AG10803 (cell line): ENCODE measurements at regions not wholly inside any gene's neighbourhood (a gene's known extent, or its start where the extent isn't known, plus 50 kb on each side); places are given as distances from the start of the nearest gene placed in this dataset.
"Not testable (repeated sequence)": the region's sequence is repeated elsewhere in the genome, so short reads cannot be mapped to it uniquely, and the experiment has no call there.

Source experiments
- DNase-seq: peaks from one replicate; pipeline ENCODE4 v3.0.0; 2010; ENCODE audit warnings: low read depth
- H3K4me3 ChIP-seq: 2 replicates; pipeline ENCODE4 v1.5.1; 2011; ENCODE audit warnings: mild to moderate bottlenecking, low read length, control low read depth
- TF ChIP-seq, protein P1 (sequence below): conservative IDR thresholded peaks from 2 replicates; pipeline ENCODE4 v1.5.1; 2011; ENCODE audit warnings: mild to moderate bottlenecking, low read length, control low read depth, inconsistent platforms

DNA sequence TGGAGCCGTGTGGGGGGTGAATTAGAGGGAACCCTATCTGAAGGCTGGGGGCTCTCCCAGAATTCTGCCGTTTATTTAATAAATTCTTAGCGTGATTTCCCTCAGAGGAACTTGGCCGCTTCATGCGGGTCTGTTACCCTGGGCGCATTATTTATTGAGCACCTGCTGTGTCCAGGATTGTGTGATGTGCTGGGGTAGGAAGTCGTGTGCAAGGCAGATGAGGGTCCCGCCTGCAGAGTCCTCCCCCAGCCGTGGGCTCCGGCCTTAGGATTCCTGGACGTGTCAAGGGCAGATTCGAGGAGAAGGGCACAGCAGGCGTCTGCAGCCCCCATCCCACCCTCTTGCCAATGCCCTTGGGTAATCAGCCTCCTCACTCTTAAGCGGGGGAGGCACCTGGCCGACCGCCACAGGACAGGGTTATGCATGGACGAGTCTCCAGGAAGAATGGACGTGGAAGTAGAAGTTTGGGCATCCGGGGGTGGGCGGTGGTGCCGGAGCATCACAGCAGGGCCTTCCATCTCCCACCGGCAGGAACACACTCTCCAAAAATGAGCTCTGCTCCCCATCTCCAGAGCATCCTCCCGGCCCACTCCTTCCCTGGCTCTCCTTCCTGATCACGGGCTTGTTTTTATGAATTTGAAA is 233.3 kb upstream of the C1orf174 start:
- no peak overlapping the region for H3K4me3 ChIP-seq
- DNase-seq = no peak
- TF ChIP-seq, protein P1, sequence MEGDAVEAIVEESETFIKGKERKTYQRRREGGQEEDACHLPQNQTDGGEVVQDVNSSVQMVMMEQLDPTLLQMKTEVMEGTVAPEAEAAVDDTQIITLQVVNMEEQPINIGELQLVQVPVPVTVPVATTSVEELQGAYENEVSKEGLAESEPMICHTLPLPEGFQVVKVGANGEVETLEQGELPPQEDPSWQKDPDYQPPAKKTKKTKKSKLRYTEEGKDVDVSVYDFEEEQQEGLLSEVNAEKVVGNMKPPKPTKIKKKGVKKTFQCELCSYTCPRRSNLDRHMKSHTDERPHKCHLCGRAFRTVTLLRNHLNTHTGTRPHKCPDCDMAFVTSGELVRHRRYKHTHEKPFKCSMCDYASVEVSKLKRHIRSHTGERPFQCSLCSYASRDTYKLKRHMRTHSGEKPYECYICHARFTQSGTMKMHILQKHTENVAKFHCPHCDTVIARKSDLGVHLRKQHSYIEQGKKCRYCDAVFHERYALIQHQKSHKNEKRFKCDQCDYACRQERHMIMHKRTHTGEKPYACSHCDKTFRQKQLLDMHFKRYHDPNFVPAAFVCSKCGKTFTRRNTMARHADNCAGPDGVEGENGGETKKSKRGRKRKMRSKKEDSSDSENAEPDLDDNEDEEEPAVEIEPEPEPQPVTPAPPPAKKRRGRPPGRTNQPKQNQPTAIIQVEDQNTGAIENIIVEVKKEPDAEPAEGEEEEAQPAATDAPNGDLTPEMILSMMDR = no peak

- no peak overlapping the region for H3K4me3 ChIP-seq
- TF ChIP-seq, protein P1 = no peak
Observed at GRCh38 chr1:4133939-4134321, 233.9 kb upstream of the C1orf174 start.

DNA sequence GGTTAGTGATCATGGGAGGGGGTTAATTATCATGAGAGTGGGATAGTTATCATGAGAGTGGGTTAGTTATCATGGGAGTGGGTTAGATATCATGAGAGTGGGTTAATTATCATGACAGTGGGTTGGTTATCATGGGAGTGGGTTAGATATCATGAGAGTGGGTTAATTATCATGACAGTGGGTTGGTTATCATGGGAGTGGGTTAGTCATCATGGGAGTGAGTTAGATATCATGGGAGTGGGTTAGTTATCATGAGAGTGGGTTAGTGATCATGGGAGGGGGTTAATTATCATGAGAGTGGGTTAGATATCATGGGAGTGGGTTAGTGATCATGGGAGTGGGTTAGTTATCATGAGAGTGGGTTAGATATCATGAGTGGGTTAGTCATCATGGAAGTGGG is 235.8 kb upstream of the C1orf174 start:
- H3K4me3 ChIP-seq, DNase-seq: not testable (repeated sequence)

More at GRCh38 chr1:4133939-4134321, 233.9 kb upstream of the C1orf174 start:
- no peak for DNase-seq

DNA sequence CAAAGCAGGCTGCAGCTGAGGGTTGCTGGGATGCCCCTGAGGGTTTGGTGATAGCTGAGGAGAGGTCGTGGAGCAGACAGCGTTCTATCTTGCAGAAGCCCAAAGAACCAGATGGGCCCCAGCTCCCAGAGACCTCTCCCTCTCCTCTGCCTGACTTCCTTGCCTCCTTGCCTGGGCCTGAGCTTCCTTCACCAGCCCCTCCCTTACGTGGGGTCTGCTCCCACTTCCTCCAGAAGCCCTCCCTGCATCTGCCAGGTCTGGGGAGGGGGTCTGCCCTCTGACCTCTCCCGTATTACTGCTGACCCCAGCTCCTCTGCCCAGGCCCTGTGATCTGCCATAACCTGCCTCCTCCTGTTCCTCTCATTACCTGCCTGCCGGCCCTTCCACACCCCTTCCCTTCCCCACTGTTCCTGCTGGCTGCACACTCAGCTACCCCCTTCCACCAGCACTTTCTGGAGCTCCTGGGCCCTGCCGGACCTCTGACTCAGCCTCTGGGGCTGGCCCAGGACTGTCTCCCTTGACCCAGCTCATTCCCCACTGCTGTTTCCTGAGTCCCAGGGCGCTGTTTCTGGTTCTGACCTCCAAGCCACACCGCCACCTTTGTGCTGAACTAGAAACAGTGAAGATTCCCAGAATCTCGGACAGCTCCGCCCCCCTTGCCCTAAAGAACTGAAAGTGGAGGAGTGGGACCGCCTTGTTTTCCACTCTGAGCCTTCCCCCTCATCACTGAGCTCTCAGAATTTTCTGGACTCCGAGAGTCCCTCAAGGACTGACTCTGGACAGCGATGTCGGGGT is 237.7 kb upstream of the C1orf174 start:
- no peak overlapping the region for H3K4me3 ChIP-seq
- TF ChIP-seq, protein P1 = no peak
- no peak for DNase-seq

DNA sequence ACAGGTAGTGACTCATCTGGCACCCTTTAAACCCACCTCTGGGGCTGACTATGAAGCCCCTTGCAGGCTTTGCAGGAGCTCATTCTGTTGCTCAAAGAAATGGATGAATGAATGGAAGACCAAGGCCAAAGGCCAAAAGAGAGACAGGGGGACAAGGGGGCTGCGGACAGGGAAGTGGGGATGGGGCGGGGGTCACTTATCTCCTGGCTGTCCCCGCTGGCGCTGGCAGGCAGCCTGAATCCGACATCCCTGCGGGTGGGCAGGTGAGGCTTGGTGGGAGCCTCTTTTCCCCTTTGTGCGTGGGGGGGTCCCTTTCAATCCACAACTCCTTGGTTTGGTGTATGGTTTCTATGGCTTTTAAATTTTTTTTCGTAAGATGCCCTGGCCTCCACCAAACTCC is 239.6 kb upstream of the C1orf174 start:
- no peak overlapping the region for H3K4me3 ChIP-seq
- TF ChIP-seq, protein P1 = no peak
- no peak for DNase-seq

DNA sequence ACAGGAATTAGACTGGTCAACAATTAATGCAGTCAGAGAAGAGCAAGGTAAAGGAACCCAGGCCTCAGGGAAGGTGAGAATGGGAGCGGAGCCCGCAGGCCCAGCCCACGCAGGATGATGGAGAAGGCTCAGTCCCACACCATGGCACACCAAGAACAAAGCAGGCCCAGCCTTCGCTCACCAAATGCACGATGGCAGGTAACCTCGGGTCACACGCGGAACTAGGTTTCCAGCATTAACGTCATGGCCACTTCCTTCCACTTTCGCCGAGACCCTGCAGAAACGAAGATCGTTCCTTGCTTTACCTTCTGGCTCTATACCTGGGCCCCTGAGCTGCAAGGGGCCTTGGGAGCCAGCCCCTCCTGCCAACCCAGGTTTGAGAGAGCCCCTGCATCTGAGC is 240.2 kb upstream of the C1orf174 start:
- no peak for DNase-seq
- TF ChIP-seq, protein P1 = no peak
- no peak overlapping the region for H3K4me3 ChIP-seq

DNA sequence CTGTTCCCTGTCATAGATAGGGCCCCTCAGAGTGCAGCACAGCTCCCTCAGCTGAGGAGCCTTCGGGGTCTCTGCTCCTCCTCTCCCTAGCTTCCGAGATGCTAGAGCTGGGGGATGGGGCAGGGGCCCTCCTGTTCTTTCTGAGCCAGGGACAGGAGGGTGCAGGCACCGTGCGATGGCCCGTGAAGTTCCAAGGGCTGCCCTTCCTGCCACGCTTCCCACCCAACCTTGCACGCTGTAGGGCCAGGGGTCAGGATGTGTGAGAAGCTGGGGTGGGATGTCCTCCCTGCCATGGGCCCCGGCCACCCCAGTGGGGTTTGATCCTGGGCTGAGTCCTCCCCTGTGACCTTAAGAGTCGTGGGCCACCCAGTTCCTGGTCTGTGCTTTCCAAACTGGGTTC is 240.7 kb upstream of the C1orf174 start:
- H3K4me3 ChIP-seq = no peak overlapping the region
- DNase-seq = no peak
- TF ChIP-seq, protein P1 = no peak
